ENCODE measurements at regions not wholly inside any gene's neighbourhood (a gene's known extent, or its start where the extent isn't known, plus 50 kb on each side); places are given as distances from the start of the nearest gene placed in this dataset.

DNA sequence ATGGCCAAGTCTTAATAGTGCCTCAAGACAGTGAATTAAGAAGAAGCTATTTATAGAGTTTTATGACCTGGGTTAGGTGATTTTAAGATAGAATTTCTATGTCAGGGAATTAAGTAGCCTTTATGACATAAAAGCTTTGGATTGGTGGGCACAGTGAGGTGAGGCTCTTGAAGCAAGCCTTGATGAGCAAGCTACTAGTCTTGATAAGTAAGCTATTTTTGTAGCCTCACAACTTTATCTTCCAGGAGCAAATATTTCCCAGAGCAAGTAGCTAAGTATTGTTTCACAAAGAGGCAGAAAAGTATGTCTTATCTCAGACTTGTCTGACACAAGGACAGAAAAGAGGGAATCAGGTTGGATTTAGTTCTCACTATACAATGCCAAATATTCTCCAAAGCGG, 491.7 kb upstream of the RASGRP1 start:
- no peaks in the 10 kb centered on the region for H4K20me1 ChIP-seq (ENCODE audit: insufficient read depth, low read length)
- H3K4me1 ChIP-seq (ENCODE audit: insufficient read depth, low read length) = no peaks in the 10 kb centered on the region
- FAIRE-seq (no peak), DNase-seq (ENCODE audit: low spot score) (no peak), ATAC-seq (no peak)
- no peaks in the 10 kb centered on the region for H3K79me2 ChIP-seq (ENCODE audit: insufficient read depth, low read length)
- CTCF ChIA-PET (ENCODE audit: low intra/inter-chr PET ratio, low total read pairs) = no interaction called here
- BruUV-seq (replicated peaks) = no TSS peak
- H3K4me2 ChIP-seq (ENCODE audit: low read depth, low read length) = no peak overlapping the region
- no peaks in the 10 kb centered on the region for H3K36me3 ChIP-seq (replicated peaks in 1 of 2; ENCODE audit: control insufficient read depth in 1 of 2, insufficient read depth in 2 of 2, low read length in 2 of 2)
- intact Hi-C loops (cut with micrococcal nuclease; ENCODE audit: unreplicated experiment) = no loop called here
- no peaks in the 10 kb centered on the region for H3K27me3 ChIP-seq (ENCODE audit: control insufficient read depth in 1 of 2, insufficient read depth in 2 of 2, low read length in 2 of 2)
- POLR2A ChIA-PET = no interaction called here
- no peak overlapping the region for H2AFZ ChIP-seq (ENCODE audit: low read length)
- H3K9ac ChIP-seq (ENCODE audit: insufficient read depth, low read depth, low read length) = no peak overlapping the region
- H3K9me3 ChIP-seq (ENCODE audit: low read length) = no peaks in the 10 kb centered on the region
- no peak for TF ChIP-seq JDP2 (CRISPR knock-in tag; IDR thresholded peaks at IDR 0.05; ENCODE audit: borderline replicate concordance)
- TF ChIP-seq GPN1 (CRISPR knock-in tag; IDR thresholded peaks at IDR 0.05; ENCODE audit: borderline replicate concordance) = no peak
- no peak for TF ChIP-seq GFI1 (CRISPR knock-in tag; IDR thresholded peaks at IDR 0.05; ENCODE audit: borderline replicate concordance)
- TF ChIP-seq ETV5 (CRISPR knock-in tag; IDR thresholded peaks at IDR 0.05; ENCODE audit: borderline replicate concordance) = no peak
- TF ChIP-seq, protein P1, sequence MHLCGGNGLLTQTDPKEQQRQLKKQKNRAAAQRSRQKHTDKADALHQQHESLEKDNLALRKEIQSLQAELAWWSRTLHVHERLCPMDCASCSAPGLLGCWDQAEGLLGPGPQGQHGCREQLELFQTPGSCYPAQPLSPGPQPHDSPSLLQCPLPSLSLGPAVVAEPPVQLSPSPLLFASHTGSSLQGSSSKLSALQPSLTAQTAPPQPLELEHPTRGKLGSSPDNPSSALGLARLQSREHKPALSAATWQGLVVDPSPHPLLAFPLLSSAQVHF (CRISPR knock-in tag; IDR thresholded peaks at IDR 0.05) = no peak
- no peak for TF ChIP-seq RBFOX2 (IDR thresholded peaks at IDR 0.05; ENCODE audit: low read depth, low read length)
- TF ChIP-seq ZNF33B (CRISPR knock-in tag; IDR thresholded peaks at IDR 0.05) = no peak
- no peak overlapping the region for H3K4me3 ChIP-seq (replicated peaks in 1 of 3; ENCODE audit: insufficient read depth in 1 of 3, low read depth in 2 of 3, low read length in 3 of 3)
- H3K27ac ChIP-seq (ENCODE audit: extremely low read length, insufficient read depth, low read length) = no peak overlapping the region
- WGBS (ENCODE audit: low lambda C conversion rate) = 97% methylated on average over 1 of the region's 1 CpG
- in situ Hi-C loops (cut with HindIII; ENCODE audit: extremely low pct_ligation_motif_present, low pct_unique_long_range_greater_than_20kb) = no loop called here

DNA sequence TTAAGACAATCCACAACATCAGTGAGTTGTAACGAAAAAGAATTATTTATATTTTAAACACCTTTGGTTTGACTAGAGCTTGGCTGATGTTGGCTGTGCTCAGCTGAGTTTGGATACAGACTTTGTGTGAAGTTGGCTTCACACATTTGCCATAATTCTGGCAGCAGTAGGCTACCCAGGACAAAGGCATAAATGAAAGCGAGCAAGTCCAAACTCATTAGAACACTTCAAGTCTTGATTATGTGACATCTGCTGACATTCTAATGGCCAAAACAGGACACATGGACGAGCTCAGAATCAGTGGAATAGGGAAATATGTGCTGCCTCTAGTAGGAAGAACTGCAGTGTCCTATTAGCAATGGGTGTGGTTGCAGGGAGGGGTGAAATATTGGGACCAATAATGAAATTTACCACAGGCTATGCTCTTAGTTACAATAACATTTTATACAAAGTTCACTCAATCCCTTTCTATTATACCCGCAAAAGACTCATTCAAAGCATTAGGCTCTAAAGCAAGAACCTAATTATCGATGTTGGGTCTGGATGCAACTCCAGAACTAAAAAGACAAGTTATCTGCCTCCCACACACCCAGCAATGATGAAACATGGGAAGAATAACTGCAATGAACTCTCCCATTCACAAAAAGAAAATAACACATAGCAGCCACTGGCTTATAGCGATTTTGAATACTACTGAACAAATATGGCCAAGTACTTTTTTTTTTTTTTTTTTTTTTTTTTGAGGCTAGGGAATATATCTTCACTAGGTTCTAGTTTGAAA, 493.9 kb upstream of the RASGRP1 start:
- FAIRE-seq (no peak), ATAC-seq (no peak), DNase-seq (ENCODE audit: low spot score) (no peak)
- H4K20me1 ChIP-seq (ENCODE audit: insufficient read depth, low read length) = no peaks in the 10 kb centered on the region
- intact Hi-C loops (cut with micrococcal nuclease; ENCODE audit: unreplicated experiment) = no loop called here
- no TSS peak for BruUV-seq (replicated peaks)
- no peak overlapping the region for H3K27ac ChIP-seq (ENCODE audit: extremely low read length, insufficient read depth, low read length)
- ChIA-PET POLR2A (no interaction called here), CTCF (ENCODE audit: low intra/inter-chr PET ratio, low total read pairs) (no interaction called here)
- H3K9me3 ChIP-seq (ENCODE audit: low read length) = no peaks in the 10 kb centered on the region
- no peak overlapping the region for H3K9ac ChIP-seq (ENCODE audit: insufficient read depth, low read depth, low read length)
- H3K79me2 ChIP-seq (ENCODE audit: insufficient read depth, low read length) = no peaks in the 10 kb centered on the region
- no peak overlapping the region for H3K4me2 ChIP-seq (ENCODE audit: low read depth, low read length)
- H3K27me3 ChIP-seq (ENCODE audit: control insufficient read depth in 1 of 2, insufficient read depth in 2 of 2, low read length in 2 of 2) = no peaks in the 10 kb centered on the region
- in situ Hi-C loops (cut with HindIII; ENCODE audit: extremely low pct_ligation_motif_present, low pct_unique_long_range_greater_than_20kb) = no loop called here
- no peaks in the 10 kb centered on the region for H3K36me3 ChIP-seq (replicated peaks in 1 of 2; ENCODE audit: control insufficient read depth in 1 of 2, insufficient read depth in 2 of 2, low read length in 2 of 2)
- WGBS (ENCODE audit: low lambda C conversion rate) = 29% methylated on average over 6 of the region's 6 CpGs
- H2AFZ ChIP-seq (ENCODE audit: low read length) = no peak overlapping the region
- no peak overlapping the region for H3K4me3 ChIP-seq (replicated peaks in 1 of 3; ENCODE audit: insufficient read depth in 1 of 3, low read depth in 2 of 3, low read length in 3 of 3)
- no peaks in the 10 kb centered on the region for H3K4me1 ChIP-seq (ENCODE audit: insufficient read depth, low read length)
- TF ChIP-seq NFKBIZ (CRISPR knock-in tag; IDR thresholded peaks at IDR 0.05) = no peak
- TF ChIP-seq ZSCAN25 (CRISPR knock-in tag; IDR thresholded peaks at IDR 0.05) = no peak
- no peak for TF ChIP-seq CENPX (CRISPR knock-in tag; IDR thresholded peaks at IDR 0.05)
- TF ChIP-seq ZNF670 (CRISPR knock-in tag; IDR thresholded peaks at IDR 0.05; ENCODE audit: borderline replicate concordance) = no peak
- TF ChIP-seq ZBTB21 (CRISPR knock-in tag; IDR thresholded peaks at IDR 0.05) = no peak
- no peak for TF ChIP-seq ZNF18 (CRISPR knock-in tag; IDR thresholded peaks at IDR 0.05; ENCODE audit: insufficient replicate concordance)
- no peak for TF ChIP-seq ZFYVE20 (CRISPR knock-in tag; IDR thresholded peaks at IDR 0.05; ENCODE audit: borderline replicate concordance, low read depth)
